ENCODE measurements at regions not wholly inside any gene's neighbourhood (a gene's known extent, or its start where the extent isn't known, plus 50 kb on each side); places are given as distances from the start of the nearest gene placed in this dataset.

DNA sequence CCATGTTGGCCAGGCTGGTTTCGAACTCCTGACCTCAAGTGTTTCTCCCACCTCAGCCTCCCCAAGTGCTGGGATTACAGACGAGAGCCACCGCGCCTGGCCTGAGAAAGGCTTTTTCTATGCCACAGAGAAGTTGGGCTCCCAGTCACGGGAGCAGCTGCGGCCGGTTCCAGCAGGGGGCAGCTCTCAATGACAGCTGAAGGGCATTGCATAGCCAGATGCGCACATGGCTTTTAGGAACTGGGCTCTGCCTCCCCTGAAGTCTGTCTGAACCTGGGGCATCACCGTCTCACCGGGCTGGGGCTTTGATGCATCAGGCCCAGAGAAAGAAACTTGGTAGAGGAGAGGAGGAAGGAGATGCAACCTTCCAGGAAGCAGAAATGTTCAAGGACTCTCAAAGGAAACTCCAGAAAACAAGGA is 84.2 kb upstream of the LAPTM4A start (continued):
- TF ChIP-seq, protein P1, sequence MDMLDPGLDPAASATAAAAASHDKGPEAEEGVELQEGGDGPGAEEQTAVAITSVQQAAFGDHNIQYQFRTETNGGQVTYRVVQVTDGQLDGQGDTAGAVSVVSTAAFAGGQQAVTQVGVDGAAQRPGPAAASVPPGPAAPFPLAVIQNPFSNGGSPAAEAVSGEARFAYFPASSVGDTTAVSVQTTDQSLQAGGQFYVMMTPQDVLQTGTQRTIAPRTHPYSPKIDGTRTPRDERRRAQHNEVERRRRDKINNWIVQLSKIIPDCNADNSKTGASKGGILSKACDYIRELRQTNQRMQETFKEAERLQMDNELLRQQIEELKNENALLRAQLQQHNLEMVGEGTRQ (CRISPR knock-in tag; IDR thresholded peaks at IDR 0.05), result peak; percentile 40
- TF ChIP-seq OVOL2 (CRISPR knock-in tag; IDR thresholded peaks at IDR 0.05; ENCODE audit: borderline replicate concordance) (no peak), NR3C1 (CRISPR knock-in tag; conservative IDR thresholded peaks at IDR 0.05; ENCODE audit: low read depth) (no peak), RELA (CRISPR knock-in tag; IDR thresholded peaks at IDR 0.05; ENCODE audit: borderline replicate concordance) (no peak), ATF1 (CRISPR knock-in tag; IDR thresholded peaks at IDR 0.05) (no peak), GABPB1 (CRISPR knock-in tag; IDR thresholded peaks at IDR 0.05) (peak; percentile 57; the same call in 1 of the 2 replicates), EMX1 (CRISPR knock-in tag; IDR thresholded peaks at IDR 0.05) (no peak), ELF4 (CRISPR knock-in tag; IDR thresholded peaks at IDR 0.05; ENCODE audit: low read depth) (no peak), SOX15 (CRISPR knock-in tag; IDR thresholded peaks at IDR 0.05) (no peak), RORB (CRISPR knock-in tag; IDR thresholded peaks at IDR 0.05) (no peak), ZNF317 (CRISPR knock-in tag; IDR thresholded peaks at IDR 0.05; ENCODE audit: borderline replicate concordance, low read depth) (no peak), ZBTB21 (CRISPR knock-in tag; IDR thresholded peaks at IDR 0.05; ENCODE audit: borderline replicate concordance) (no peak), ZNF671 (CRISPR knock-in tag; IDR thresholded peaks at IDR 0.05) (no peak), FOXJ3 (CRISPR knock-in tag; IDR thresholded peaks at IDR 0.05; ENCODE audit: borderline replicate concordance) (no peak), TP53 (CRISPR knock-in tag; IDR thresholded peaks at IDR 0.05) (no peak), ZNF396 (CRISPR knock-in tag; IDR thresholded peaks at IDR 0.05; ENCODE audit: borderline replicate concordance) (no peak)
- TF ChIP-seq, protein P2, sequence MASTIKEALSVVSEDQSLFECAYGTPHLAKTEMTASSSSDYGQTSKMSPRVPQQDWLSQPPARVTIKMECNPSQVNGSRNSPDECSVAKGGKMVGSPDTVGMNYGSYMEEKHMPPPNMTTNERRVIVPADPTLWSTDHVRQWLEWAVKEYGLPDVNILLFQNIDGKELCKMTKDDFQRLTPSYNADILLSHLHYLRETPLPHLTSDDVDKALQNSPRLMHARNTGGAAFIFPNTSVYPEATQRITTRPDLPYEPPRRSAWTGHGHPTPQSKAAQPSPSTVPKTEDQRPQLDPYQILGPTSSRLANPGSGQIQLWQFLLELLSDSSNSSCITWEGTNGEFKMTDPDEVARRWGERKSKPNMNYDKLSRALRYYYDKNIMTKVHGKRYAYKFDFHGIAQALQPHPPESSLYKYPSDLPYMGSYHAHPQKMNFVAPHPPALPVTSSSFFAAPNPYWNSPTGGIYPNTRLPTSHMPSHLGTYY (CRISPR knock-in tag; IDR thresholded peaks at IDR 0.05), result no peak
- TF ChIP-seq, protein P3, sequence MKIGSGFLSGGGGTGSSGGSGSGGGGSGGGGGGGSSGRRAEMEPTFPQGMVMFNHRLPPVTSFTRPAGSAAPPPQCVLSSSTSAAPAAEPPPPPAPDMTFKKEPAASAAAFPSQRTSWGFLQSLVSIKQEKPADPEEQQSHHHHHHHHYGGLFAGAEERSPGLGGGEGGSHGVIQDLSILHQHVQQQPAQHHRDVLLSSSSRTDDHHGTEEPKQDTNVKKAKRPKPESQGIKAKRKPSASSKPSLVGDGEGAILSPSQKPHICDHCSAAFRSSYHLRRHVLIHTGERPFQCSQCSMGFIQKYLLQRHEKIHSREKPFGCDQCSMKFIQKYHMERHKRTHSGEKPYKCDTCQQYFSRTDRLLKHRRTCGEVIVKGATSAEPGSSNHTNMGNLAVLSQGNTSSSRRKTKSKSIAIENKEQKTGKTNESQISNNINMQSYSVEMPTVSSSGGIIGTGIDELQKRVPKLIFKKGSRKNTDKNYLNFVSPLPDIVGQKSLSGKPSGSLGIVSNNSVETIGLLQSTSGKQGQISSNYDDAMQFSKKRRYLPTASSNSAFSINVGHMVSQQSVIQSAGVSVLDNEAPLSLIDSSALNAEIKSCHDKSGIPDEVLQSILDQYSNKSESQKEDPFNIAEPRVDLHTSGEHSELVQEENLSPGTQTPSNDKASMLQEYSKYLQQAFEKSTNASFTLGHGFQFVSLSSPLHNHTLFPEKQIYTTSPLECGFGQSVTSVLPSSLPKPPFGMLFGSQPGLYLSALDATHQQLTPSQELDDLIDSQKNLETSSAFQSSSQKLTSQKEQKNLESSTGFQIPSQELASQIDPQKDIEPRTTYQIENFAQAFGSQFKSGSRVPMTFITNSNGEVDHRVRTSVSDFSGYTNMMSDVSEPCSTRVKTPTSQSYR (CRISPR knock-in tag; IDR thresholded peaks at IDR 0.05), result no peak
- TF ChIP-seq, protein P4, sequence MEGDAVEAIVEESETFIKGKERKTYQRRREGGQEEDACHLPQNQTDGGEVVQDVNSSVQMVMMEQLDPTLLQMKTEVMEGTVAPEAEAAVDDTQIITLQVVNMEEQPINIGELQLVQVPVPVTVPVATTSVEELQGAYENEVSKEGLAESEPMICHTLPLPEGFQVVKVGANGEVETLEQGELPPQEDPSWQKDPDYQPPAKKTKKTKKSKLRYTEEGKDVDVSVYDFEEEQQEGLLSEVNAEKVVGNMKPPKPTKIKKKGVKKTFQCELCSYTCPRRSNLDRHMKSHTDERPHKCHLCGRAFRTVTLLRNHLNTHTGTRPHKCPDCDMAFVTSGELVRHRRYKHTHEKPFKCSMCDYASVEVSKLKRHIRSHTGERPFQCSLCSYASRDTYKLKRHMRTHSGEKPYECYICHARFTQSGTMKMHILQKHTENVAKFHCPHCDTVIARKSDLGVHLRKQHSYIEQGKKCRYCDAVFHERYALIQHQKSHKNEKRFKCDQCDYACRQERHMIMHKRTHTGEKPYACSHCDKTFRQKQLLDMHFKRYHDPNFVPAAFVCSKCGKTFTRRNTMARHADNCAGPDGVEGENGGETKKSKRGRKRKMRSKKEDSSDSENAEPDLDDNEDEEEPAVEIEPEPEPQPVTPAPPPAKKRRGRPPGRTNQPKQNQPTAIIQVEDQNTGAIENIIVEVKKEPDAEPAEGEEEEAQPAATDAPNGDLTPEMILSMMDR (IDR thresholded peaks at IDR 0.05), result 0 out of 2 replicates have a peak, but pooled peaks have one; percentile 21
- TF ChIP-seq, protein P5, sequence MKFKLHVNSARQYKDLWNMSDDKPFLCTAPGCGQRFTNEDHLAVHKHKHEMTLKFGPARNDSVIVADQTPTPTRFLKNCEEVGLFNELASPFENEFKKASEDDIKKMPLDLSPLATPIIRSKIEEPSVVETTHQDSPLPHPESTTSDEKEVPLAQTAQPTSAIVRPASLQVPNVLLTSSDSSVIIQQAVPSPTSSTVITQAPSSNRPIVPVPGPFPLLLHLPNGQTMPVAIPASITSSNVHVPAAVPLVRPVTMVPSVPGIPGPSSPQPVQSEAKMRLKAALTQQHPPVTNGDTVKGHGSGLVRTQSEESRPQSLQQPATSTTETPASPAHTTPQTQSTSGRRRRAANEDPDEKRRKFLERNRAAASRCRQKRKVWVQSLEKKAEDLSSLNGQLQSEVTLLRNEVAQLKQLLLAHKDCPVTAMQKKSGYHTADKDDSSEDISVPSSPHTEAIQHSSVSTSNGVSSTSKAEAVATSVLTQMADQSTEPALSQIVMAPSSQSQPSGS (CRISPR knock-in tag; IDR thresholded peaks at IDR 0.05; ENCODE audit: borderline replicate concordance, low read depth), result no peak
- TF ChIP-seq, protein P6, sequence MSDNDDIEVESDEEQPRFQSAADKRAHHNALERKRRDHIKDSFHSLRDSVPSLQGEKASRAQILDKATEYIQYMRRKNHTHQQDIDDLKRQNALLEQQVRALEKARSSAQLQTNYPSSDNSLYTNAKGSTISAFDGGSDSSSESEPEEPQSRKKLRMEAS (CRISPR knock-in tag; IDR thresholded peaks at IDR 0.05), result peak; percentile 69
- TF ChIP-seq, protein P7, sequence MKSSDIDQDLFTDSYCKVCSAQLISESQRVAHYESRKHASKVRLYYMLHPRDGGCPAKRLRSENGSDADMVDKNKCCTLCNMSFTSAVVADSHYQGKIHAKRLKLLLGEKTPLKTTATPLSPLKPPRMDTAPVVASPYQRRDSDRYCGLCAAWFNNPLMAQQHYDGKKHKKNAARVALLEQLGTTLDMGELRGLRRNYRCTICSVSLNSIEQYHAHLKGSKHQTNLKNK (CRISPR knock-in tag; IDR thresholded peaks at IDR 0.05), result no peak
